ENCODE measurements at regions not wholly inside any gene's neighbourhood (a gene's known extent, or its start where the extent isn't known, plus 50 kb on each side); places are given as distances from the start of the nearest gene placed in this dataset.

GRCh38 chr13:69601661-69602060, 506.0 kb upstream of the ATXN8OS start:
- no peak for TF ChIP-seq CTCF (IDR thresholded peaks at IDR 0.05; ENCODE audit: low read depth, low read length, poor library complexity, severe bottlenecking)
- TF ChIP-seq EZH2phosphoT487 (IDR thresholded peaks at IDR 0.05; ENCODE audit: borderline replicate concordance, low read length), result no peak

Data from DOHH2 (cell line).